GM12892 (cell line): ENCODE measurements at regions not wholly inside any gene's neighbourhood (a gene's known extent, or its start where the extent isn't known, plus 50 kb on each side); places are given as distances from the start of the nearest gene placed in this dataset.

Source experiments
- POLR2AphosphoS5 ChIP-seq: IDR thresholded peaks from 2 replicates; pipeline ENCODE4 v1.6.1; 2011; ENCODE audit warnings: low read depth, low read length, control low read depth
- TAF1 ChIP-seq: IDR thresholded peaks from 2 replicates; pipeline ENCODE4 v1.6.1; 2011; ENCODE audit warnings: low read depth, mild to moderate bottlenecking, control low read depth, low read length, borderline replicate concordance

GRCh38 chr15:26359855-26360254 is 413.0 kb downstream of the GABRB3 start:
- TF ChIP-seq TAF1 (no peak), POLR2AphosphoS5 (no peak)
